CD4-positive, alpha-beta memory T cell (primary cell): ENCODE measurements at regions not wholly inside any gene's neighbourhood (a gene's known extent, or its start where the extent isn't known, plus 50 kb on each side); places are given as distances from the start of the nearest gene placed in this dataset.
"Not testable (repeated sequence)": the region's sequence is repeated elsewhere in the genome, so short reads cannot be mapped to it uniquely, and the experiment has no call there.

Experiments
- CTCF ChIA-PET: fragments of 350-600 bp; sonication (Branson Sonifier 250); formaldehyde crosslinking; loops from one replicate; lab custom pipeline; 2021; ENCODE audit warnings: inconsistent platforms; ENCODE audit not compliant: partially characterized antibody; lab: Charles Lee
- POLR2A ChIA-PET: fragments of 350-600 bp; sonication (Branson Sonifier 250); formaldehyde crosslinking; loops from one replicate; lab custom pipeline; 2021; ENCODE audit not compliant: partially characterized antibody; lab: Charles Lee
- DNase-seq, 5 donors: peaks; one replicate each; pipeline versions ENCODE4 v3.0.0 to v3.0.0-alpha.2; 2020 to 2022; ENCODE audit warnings: mixed read lengths in 1 of 5
- H3K27ac ChIP-seq: one replicate; pipeline ENCODE4 v1.7.0; 2013; ENCODE audit warnings: low read depth, low read length
- H3K27me3 ChIP-seq: 2 replicates; pipeline ENCODE4 v1.7.0; 2013; ENCODE audit warnings: mild to moderate bottlenecking, low read length, moderate library complexity; ENCODE audit not compliant: insufficient read depth
- H3K36me3 ChIP-seq: 2 replicates; pipeline ENCODE4 v1.7.0; 2013; ENCODE audit warnings: mild to moderate bottlenecking, low read length, moderate library complexity; ENCODE audit not compliant: insufficient read depth
- H3K4me1 ChIP-seq: 2 replicates; pipeline ENCODE4 v1.7.0; 2013; ENCODE audit warnings: mild to moderate bottlenecking, low read length, moderate library complexity; ENCODE audit not compliant: insufficient read depth
- H3K4me3 ChIP-seq, 2 donors: one replicate each; pipeline ENCODE4 v1.7.0; 2013; ENCODE audit warnings: low read length in 2 of 2, mild to moderate bottlenecking in 1 of 2
- H3K9me3 ChIP-seq, 2 donors: one replicate each; pipeline ENCODE4 v1.7.0; 2013; ENCODE audit warnings: low read length in 2 of 2, control low read depth in 1 of 2; ENCODE audit not compliant: control insufficient read depth in 1 of 2
- H3K27ac Mint-ChIP-seq, 7 donors: one replicate each; pipeline ENCODE4 v1.8.0; 2020 to 2021; ENCODE audit warnings: mixed read lengths in 7 of 7, mild to moderate bottlenecking in 6 of 7, inconsistent platforms in 3 of 7, moderate library complexity in 3 of 7
- H3K27me3 Mint-ChIP-seq, 2 donors: one replicate each; pipeline ENCODE4 v1.8.0; 2020 to 2021; ENCODE audit warnings: mixed read lengths in 2 of 2
- H3K36me3 Mint-ChIP-seq, 2 donors: one replicate each; pipeline ENCODE4 v1.8.0; 2020 to 2021; ENCODE audit warnings: mixed read lengths in 2 of 2, inconsistent platforms in 1 of 2, mild to moderate bottlenecking in 1 of 2
- H3K4me1 Mint-ChIP-seq, 4 donors: one replicate each; pipeline ENCODE4 v1.8.0; 2020 to 2021; ENCODE audit warnings: mixed read lengths in 4 of 4, mild to moderate bottlenecking in 1 of 4
- H3K4me3 Mint-ChIP-seq, 8 donors: one replicate each; pipeline ENCODE4 v1.8.0; 2020 to 2021; ENCODE audit warnings: mixed read lengths in 8 of 8, mild to moderate bottlenecking in 7 of 8, moderate library complexity in 6 of 8, inconsistent platforms in 3 of 8
- H3K9me3 Mint-ChIP-seq, 8 donors: one replicate each; pipeline ENCODE4 v1.8.0; 2020 to 2021; ENCODE audit warnings: mixed read lengths in 8 of 8, mild to moderate bottlenecking in 5 of 8, inconsistent platforms in 3 of 8, moderate library complexity in 1 of 8
- intact Hi-C: fragments of 100-400 bp; cut with micrococcal nuclease; formaldehyde crosslinking; loops from one replicate; pipeline ENCODE4 v1.15.1; 2023

- no peak for DNase-seq
- Histone ChIP-seq H3K9me3 (peaks cover 0 to 5% of the 10 kb centered on the region in 2 donors), H3K36me3 (no peaks in the 10 kb centered on the region), H3K4me1 (no peaks in the 10 kb centered on the region), H3K27ac (no peak overlapping the region), H3K4me3 (no peak overlapping the region), H3K27me3 (no peaks in the 10 kb centered on the region)
- H3K27ac Mint-ChIP-seq, result no peak overlapping the region
- no peaks in the 10 kb centered on the region for H3K27me3 Mint-ChIP-seq
- peaks cover 0 to 41% (median 26%) of the 10 kb centered on the region in 8 donors for H3K9me3 Mint-ChIP-seq
- POLR2A ChIA-PET, result no interaction called here
- H3K36me3 Mint-ChIP-seq, result no peaks in the 10 kb centered on the region
- CTCF ChIA-PET, result no interaction called here
- intact Hi-C loops, result no loop called here
- no peaks in the 10 kb centered on the region for H3K4me1 Mint-ChIP-seq
- H3K4me3 Mint-ChIP-seq, result no peak overlapping the region
Measured at GRCh38 chr4:84258905-84259830, 239.9 kb downstream of the NKX6-1 start.

GRCh38 chr4:84254537-84254936, 244.6 kb downstream of the NKX6-1 start:
- H3K4me1 Mint-ChIP-seq, result no peaks in the 10 kb centered on the region
- no peaks in the 10 kb centered on the region for H3K36me3 Mint-ChIP-seq
- H3K4me3 Mint-ChIP-seq, result no peak overlapping the region
- Histone ChIP-seq H3K27ac (no peak overlapping the region), H3K4me1 (no peaks in the 10 kb centered on the region), H3K9me3 (no peaks in the 10 kb centered on the region), H3K27me3 (no peaks in the 10 kb centered on the region), H3K4me3 (no peak overlapping the region), H3K36me3 (no peaks in the 10 kb centered on the region)
- H3K27ac Mint-ChIP-seq, result no peak overlapping the region
- ChIA-PET CTCF (no interaction called here), POLR2A (no interaction called here)
- H3K9me3 Mint-ChIP-seq, result peaks cover 0 to 16% (median 7%) of the 10 kb centered on the region in 8 donors
- intact Hi-C loops, result no loop called here
- DNase-seq, result no peak
- no peaks in the 10 kb centered on the region for H3K27me3 Mint-ChIP-seq

DNA sequence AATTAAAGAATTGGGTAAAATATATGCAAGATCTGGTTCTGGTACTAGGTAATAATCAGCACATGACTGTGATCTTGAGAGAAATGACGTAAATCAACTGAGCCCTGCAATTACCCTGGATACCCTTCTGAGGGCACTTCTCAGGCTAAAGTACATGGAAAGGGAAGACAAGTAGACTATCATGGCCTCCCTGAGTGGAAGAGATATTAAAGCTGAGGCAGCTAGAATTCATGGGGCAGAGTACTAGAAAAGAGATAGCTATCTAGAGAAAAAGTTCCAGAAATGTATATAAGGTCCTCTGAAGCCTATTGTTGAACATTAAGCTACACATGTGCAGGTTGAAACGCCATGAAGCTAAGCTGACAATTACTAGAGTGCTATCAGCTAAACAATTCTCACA, 249.6 kb downstream of the NKX6-1 start:
- no peaks in the 10 kb centered on the region for H3K36me3 Mint-ChIP-seq
- ChIA-PET CTCF (no interaction called here), POLR2A (no interaction called here)
- DNase-seq, result no peak
- Histone ChIP-seq H3K4me3 (no peak overlapping the region), H3K9me3 (no peaks in the 10 kb centered on the region), H3K27me3 (no peaks in the 10 kb centered on the region), H3K27ac (no peak overlapping the region), H3K36me3 (no peaks in the 10 kb centered on the region), H3K4me1 (no peaks in the 10 kb centered on the region)
- H3K4me3 Mint-ChIP-seq, result no peak overlapping the region
- H3K27me3 Mint-ChIP-seq, result no peaks in the 10 kb centered on the region
- no peaks in the 10 kb centered on the region for H3K4me1 Mint-ChIP-seq
- H3K9me3 Mint-ChIP-seq, result peaks cover 0 to 5% (median 0%) of the 10 kb centered on the region in 8 donors
- intact Hi-C loops, result no loop called here
- H3K27ac Mint-ChIP-seq, result no peak overlapping the region

GRCh38 chr4:84245042-84245441, 254.1 kb downstream of the NKX6-1 start:
- CTCF ChIA-PET, DNase-seq, H3K9me3 Mint-ChIP-seq, H3K27me3 Mint-ChIP-seq, H3K4me1 Mint-ChIP-seq, H3K36me3 ChIP-seq, H3K27ac ChIP-seq, H3K4me3 ChIP-seq, H3K4me3 Mint-ChIP-seq, POLR2A ChIA-PET, H3K27me3 ChIP-seq, H3K4me1 ChIP-seq, H3K27ac Mint-ChIP-seq, H3K36me3 Mint-ChIP-seq, intact Hi-C loops, H3K9me3 ChIP-seq: not testable (repeated sequence)

- intact Hi-C loops, H3K4me1 Mint-ChIP-seq, H3K4me3 Mint-ChIP-seq, H3K27ac ChIP-seq, H3K4me3 ChIP-seq, H3K36me3 Mint-ChIP-seq, H3K27me3 Mint-ChIP-seq, DNase-seq, H3K9me3 ChIP-seq, CTCF ChIA-PET, H3K27ac Mint-ChIP-seq, H3K27me3 ChIP-seq, H3K36me3 ChIP-seq, H3K4me1 ChIP-seq, H3K9me3 Mint-ChIP-seq, POLR2A ChIA-PET: not testable (repeated sequence)
Measured at GRCh38 chr4:84244346-84244801, 254.7 kb downstream of the NKX6-1 start.

DNA sequence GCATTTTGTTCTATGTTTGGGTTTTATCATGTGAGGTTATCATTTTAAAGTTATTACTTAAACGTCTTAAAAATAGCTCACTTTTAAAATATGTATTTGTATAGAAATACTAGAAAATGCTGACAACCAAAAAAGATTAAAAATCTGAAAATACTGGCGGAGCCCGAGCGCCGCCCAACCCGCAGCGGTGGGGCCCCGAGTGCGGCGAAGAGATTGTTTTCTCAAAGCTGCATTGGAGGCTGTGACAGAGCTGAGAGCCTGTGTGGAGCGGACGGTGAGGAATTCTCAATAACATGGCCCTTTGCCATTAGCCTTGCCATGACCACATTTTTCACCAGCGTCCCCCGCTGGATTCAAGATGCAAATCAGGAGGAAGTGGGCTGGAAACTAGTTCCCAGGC, 255.4 kb downstream of the NKX6-1 start:
- H3K4me3 Mint-ChIP-seq, result no peak overlapping the region
- peaks cover 0 to 5% (median 0%) of the 10 kb centered on the region in 8 donors for H3K9me3 Mint-ChIP-seq
- no peaks in the 10 kb centered on the region for H3K36me3 Mint-ChIP-seq
- no peaks in the 10 kb centered on the region for H3K27me3 Mint-ChIP-seq
- intact Hi-C loops, result no loop called here
- DNase-seq, result no peak
- no peaks in the 10 kb centered on the region for H3K36me3 ChIP-seq
- no peaks in the 10 kb centered on the region for H3K27me3 ChIP-seq
- ChIA-PET CTCF (no interaction called here), POLR2A (no interaction called here)
- no peaks in the 10 kb centered on the region for H3K9me3 ChIP-seq
- no peaks in the 10 kb centered on the region for H3K4me1 Mint-ChIP-seq
- no peaks in the 10 kb centered on the region for H3K4me1 ChIP-seq
- no peak overlapping the region for H3K27ac Mint-ChIP-seq
- no peak overlapping the region for H3K27ac ChIP-seq
- H3K4me3 ChIP-seq, result no peak overlapping the region

GRCh38 chr4:84239278-84239845, 259.7 kb downstream of the NKX6-1 start:
- no peaks in the 10 kb centered on the region for H3K27me3 ChIP-seq
- Mint-ChIP-seq H3K9me3 (peaks cover 0 to 3% (median 0%) of the 10 kb centered on the region in 8 donors), H3K36me3 (no peaks in the 10 kb centered on the region), H3K4me1 (no peaks in the 10 kb centered on the region), H3K27me3 (no peaks in the 10 kb centered on the region), H3K27ac (no peak overlapping the region), H3K4me3 (no peak overlapping the region)
- H3K27ac ChIP-seq, result no peak overlapping the region
- DNase-seq, result no peak
- no peak overlapping the region for H3K4me3 ChIP-seq
- POLR2A ChIA-PET, result no interaction called here
- CTCF ChIA-PET, result no interaction called here
- H3K36me3 ChIP-seq, result no peaks in the 10 kb centered on the region
- intact Hi-C loops, result no loop called here
- H3K9me3 ChIP-seq, result no peaks in the 10 kb centered on the region
- no peaks in the 10 kb centered on the region for H3K4me1 ChIP-seq
